Erythroblast (primary cell): ENCODE measurements at regions not wholly inside any gene's neighbourhood (a gene's known extent, or its start where the extent isn't known, plus 50 kb on each side); places are given as distances from the start of the nearest gene placed in this dataset.

ENCODE experiments used
- GATA1 ChIP-seq: IDR thresholded peaks from 2 replicates; pipeline ENCODE4 v1.6.1; 2011; ENCODE audit warnings: low read depth, mild to moderate bottlenecking, control low read depth, low read length, moderate library complexity
- POLR2A ChIP-seq: IDR thresholded peaks from 2 replicates; pipeline ENCODE4 v1.6.1; 2011; ENCODE audit warnings: mild to moderate bottlenecking, low read length

GRCh38 chrX:42094218-42094617 lies 170.9 kb upstream of the CASK start:
- no peak for TF ChIP-seq POLR2A
- TF ChIP-seq GATA1 = no peak
